ENCODE measurements at regions not wholly inside any gene's neighbourhood (a gene's known extent, or its start where the extent isn't known, plus 50 kb on each side); places are given as distances from the start of the nearest gene placed in this dataset.

DNA sequence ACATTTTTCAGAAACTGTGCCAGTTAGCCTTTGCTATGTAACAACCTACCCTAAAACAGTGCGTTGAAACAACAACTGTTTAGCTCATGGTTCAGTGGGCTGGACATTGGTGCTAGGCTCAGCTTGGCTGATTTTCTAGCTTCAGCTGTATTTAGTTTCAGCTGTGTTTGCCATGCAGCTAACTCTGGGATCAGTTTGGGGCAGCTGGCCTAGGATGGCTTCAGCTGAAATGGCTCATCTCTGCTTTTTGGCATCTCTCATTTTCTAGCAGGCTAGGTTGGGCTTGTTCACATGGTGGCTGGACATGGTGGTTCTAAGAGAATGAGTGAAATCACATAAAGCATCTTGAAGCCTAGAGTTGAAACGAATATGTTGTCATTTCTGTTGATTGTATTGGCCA, 464.2 kb downstream of the QKI start:
- no peak for TF ChIP-seq POLR2A (IDR thresholded peaks at IDR 0.05)
- TF ChIP-seq, protein P1, sequence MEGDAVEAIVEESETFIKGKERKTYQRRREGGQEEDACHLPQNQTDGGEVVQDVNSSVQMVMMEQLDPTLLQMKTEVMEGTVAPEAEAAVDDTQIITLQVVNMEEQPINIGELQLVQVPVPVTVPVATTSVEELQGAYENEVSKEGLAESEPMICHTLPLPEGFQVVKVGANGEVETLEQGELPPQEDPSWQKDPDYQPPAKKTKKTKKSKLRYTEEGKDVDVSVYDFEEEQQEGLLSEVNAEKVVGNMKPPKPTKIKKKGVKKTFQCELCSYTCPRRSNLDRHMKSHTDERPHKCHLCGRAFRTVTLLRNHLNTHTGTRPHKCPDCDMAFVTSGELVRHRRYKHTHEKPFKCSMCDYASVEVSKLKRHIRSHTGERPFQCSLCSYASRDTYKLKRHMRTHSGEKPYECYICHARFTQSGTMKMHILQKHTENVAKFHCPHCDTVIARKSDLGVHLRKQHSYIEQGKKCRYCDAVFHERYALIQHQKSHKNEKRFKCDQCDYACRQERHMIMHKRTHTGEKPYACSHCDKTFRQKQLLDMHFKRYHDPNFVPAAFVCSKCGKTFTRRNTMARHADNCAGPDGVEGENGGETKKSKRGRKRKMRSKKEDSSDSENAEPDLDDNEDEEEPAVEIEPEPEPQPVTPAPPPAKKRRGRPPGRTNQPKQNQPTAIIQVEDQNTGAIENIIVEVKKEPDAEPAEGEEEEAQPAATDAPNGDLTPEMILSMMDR (IDR thresholded peaks at IDR 0.05): no peak
- TF ChIP-seq EP300 (IDR thresholded peaks at IDR 0.05): no peak

Data from tibial nerve (tissue), 4 donors.